HG03095 (cell line): ENCODE measurements at regions not wholly inside any gene's neighbourhood (a gene's known extent, or its start where the extent isn't known, plus 50 kb on each side); places are given as distances from the start of the nearest gene placed in this dataset.

Experiments
- ATAC-seq: cut with Tn5 transposase; IDR thresholded peaks from one replicate; pipeline ENCODE4 v1.9.1; 2021; ENCODE audit warnings: moderate library complexity; ENCODE audit not compliant: unreplicated experiment

- no peak for ATAC-seq
These were observed 174.3 kb upstream of the SERPINE2 start for GRCh38 chr2:224213396-224213795.

DNA sequence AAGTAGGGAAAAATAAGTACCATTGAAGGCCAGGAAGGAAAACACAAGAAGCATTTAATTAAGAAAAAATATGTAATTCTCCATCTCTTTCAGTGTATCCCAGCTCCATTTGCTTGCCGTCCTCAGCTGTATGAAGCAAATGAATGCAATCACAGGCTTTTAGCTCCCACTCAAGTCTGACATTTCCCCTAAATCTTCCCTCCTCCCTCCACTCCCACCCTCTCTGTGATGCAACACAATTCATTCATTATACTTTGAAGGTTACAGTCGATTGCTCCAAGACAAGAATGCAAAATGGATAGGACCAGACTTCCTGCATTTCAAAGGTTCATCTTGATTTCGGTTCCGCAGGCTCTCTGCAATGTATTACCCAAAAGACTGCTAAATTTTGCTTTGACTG is 172.7 kb upstream of the SERPINE2 start:
- no peak for ATAC-seq

GRCh38 chr2:224211181-224211480 is 172.0 kb upstream of the SERPINE2 start:
- no peak for ATAC-seq

DNA sequence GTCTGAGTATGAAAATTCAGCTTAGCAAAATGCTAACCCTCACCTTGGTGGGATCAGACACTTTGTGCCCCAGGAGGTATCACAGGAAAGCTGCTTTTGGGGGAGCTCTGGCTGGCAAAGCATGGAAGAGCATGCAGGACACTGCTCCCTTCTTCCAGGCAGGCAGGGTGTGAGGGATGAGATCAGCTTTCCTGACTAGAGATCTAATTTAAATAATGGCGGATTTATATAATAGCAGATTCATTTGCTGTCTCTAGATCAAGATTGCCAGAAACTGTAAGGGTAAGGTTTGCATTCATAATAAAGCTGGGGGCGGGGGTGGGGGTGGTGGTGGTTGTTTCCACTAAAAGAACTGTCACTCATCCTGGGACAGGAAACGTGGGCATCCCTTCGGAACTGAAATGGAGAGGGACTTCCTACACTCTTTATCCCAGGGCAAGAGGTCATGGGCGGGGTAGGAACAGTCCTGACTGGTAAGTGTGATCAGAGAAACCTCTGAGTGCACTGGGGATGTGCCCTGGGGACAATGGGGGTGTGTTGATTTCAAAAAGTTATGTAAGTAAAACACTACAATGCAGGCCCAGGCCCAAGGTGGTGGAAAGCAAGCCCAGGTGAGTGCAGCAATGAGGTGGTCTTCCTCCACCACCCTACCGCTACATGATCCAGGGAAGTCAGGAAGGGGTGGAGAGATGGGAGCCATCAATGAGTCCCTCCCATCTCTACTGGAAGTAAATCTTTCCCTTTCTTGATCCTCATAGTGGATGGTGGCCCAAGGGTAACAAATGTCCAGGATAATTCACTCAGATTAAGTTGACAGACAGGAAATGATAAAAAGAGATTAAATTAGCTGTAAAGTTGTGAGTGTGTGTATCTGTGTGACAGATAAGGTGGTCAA is 171.4 kb upstream of the SERPINE2 start:
- ATAC-seq: no peak

- no peak for ATAC-seq
These were observed 170.6 kb upstream of the SERPINE2 start for GRCh38 chr2:224209555-224210285.

- ATAC-seq: no peak
These were observed 169.4 kb upstream of the SERPINE2 start for GRCh38 chr2:224208443-224208842.

DNA sequence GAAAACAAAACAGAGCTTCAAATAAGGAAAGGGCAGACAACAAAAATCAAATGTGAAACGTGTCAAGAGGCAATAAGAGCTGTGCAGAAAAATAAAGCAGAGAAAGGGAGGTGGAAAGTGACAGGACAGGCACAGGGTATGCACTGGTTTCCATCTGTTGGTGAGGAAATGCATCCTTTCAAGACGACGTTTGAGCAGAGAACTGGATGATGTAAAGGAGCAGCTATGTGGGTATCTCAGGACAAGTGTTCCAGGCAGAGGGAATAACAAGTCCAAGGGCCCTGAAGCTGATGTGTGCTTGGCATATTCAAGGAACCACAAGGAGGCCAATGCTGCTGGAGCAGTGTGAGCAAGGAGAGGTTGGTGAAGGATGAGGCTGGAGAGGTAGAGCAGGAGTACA is 168.9 kb upstream of the SERPINE2 start:
- ATAC-seq: no peak

DNA sequence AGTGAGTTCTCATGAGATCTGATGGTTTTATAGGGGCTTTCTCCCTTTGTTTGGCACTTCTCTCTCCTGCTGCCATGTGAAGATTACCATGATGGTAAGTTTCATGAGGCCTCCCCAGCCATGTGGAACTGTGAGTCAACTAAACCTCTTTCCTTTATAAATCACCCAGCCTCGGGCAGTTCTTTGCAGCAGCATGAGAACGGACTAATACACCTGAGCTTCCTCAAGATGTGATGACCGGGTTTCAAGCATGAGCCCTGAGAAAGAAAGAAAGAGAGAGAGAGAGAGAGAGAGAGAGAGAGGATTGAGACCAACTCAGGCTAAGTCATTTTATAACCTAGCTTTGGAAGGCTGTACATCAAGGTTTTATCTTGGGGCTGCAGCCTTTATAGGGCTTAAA is 167.7 kb upstream of the SERPINE2 start:
- ATAC-seq: no peak

DNA sequence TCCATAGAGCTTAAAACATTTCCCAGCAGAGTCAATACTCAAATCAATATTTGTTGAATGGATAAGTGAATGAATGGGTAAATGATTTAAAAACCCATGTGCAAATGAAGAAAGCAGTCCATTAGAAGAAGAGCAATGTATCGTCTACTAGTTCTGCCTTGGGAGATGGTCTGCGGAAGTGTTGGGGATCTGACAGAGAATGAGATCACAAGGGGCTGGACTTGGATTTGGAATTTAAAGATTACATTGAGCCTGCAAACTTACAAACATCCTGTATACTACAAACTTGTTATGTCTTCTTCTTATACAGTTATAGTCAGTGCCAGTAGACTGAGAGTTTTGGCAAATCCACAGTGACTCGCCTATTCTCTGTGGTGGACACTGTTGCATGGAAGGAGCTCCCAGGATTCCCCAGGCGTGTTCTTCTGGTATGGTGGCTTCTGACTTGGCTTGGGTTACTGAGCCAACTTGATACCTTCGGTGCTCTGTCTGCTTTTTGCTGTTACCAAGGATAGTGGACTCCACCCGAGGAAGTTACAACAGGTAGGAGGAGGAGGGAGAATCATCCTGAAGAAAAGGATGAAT is 163.3 kb upstream of the SERPINE2 start:
- no peak for ATAC-seq

GRCh38 chr2:224198436-224198835 is 159.3 kb upstream of the SERPINE2 start:
- ATAC-seq: no peak

DNA sequence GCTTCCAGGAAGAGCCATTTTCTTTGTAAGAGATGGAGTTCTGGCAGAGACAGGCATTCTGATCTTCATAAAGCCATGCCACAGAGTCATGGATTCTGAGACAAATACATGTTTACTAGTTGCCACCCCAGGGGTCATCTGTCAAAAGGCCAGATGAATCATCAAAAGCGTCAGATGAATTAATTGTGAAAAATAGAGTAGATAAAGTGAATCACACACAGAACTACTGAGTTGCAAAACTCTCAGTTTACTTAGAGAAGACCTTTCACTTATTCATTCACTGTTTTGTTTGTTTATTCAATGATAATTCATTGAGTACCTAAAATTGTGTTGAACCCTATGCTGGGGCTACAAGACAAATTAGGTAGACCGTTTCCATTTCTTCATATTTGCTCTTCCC is 157.7 kb upstream of the SERPINE2 start:
- no peak for ATAC-seq

GRCh38 chr2:224195925-224196571 is 157.0 kb upstream of the SERPINE2 start:
- no peak for ATAC-seq

DNA sequence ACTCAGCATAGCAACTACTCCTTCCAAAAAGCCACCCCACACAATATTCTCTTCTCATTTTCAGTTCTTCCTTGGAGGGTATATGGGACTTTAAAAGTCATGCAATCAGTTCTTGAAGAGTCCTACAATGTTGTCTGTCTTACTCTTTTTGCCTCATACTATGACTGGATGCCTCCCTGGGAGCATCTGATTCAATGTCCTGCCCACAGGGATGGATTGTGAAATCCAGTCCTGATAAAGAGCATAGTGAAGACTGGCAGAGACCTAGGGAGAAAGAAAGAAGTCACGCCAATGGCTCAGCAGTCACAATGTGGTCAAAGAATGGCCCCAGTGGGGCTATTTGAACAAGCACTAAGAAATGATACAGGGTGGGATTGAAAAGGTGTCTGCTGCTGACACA is 155.1 kb upstream of the SERPINE2 start:
- no peak for ATAC-seq

- no peak for ATAC-seq
These were observed 152.4 kb upstream of the SERPINE2 start for GRCh38 chr2:224191465-224191864.

DNA sequence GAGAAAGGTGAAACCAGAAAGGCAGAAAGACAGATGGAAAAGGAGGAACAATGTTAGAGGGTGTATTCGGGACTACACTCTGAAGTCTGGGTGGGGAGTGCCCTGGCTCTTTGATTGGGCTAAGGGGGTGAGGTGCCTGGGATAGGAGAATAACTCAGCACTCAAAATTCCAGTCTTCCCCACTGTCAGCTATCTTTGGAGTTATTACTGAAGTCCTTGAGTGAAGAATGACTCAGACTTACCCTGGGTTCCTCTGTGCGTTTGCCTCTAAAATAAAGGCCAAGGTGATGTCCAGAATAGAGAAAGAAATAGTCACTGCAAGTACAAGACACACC is 151.8 kb upstream of the SERPINE2 start:
- ATAC-seq: no peak

- ATAC-seq: no peak
These were observed 151.3 kb upstream of the SERPINE2 start for GRCh38 chr2:224190234-224190935.

- ATAC-seq: no peak
These were observed 148.1 kb upstream of the SERPINE2 start for GRCh38 chr2:224187220-224187619.

DNA sequence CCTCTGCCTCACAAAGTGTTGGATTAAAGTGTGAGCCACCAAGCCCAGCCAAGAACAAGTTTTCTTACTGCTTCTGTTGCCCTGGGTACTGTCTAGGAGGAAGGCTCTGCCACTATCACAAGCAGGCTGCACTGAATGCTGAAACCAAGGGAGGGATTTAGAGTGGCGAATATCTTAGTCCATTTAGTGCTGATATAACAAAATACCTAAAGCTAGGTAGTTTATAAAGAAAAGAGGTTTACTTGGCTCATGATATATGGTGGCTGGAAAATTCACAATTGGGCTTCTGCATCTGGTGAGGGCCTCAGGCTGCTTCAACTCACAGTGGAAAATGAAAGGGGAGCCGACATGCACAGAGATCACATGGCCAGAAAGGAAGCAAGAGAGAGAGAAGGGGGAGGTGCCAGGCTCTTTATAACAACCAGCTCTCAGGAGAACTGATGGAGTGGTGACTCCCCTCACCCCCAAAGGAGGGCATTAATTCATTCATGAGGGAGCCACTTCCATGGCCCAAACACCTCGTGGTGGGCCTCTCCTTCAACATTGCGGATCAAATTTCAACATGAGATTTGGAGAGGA is 146.0 kb upstream of the SERPINE2 start:
- ATAC-seq: no peak

DNA sequence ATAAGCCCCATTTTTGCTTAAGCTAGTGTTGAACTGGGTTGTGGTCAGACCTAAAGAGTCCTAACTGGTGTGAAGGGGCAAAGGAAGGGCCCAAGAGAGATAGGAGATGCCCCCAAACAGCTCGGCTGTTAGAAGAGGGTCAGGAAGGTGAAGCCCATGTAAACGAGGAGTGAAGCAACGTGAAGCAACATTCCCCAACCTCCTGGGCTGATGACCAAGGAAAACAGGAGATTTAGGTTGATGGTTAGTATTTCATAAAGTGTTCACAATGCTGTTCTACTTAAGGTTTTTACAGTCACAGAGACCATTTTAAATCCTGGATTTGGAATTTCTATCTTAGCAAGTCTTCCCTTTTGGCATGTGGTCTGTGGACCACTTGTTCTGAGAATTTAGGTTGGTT is 144.0 kb upstream of the SERPINE2 start:
- ATAC-seq: no peak

DNA sequence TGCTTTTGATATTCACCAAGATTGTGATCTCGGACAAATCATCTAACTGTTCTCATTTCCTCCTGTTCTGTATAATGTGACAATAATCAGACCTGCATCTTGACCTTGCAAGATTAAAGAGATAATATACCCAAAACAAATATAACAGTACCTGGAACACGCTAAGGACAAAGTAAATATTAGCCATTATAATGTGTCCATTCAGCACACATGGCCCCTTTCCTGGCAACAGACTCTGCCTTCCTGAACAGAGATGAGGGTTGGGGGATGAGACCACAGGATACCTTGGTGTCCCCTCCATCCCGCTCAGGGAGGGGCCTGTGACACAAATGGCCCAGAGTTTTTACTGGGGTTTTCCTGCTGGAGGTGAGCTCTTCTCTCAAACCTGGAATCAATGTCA is 143.4 kb upstream of the SERPINE2 start:
- no peak for ATAC-seq
